Sigmoid colon (tissue), 6 donors: ENCODE measurements at regions not wholly inside any gene's neighbourhood (a gene's known extent, or its start where the extent isn't known, plus 50 kb on each side); places are given as distances from the start of the nearest gene placed in this dataset.

Experiments used
- DNase-seq: peaks from one replicate; pipeline ENCODE4 v3.0.0-alpha.2; 2019
- H3K27ac ChIP-seq, 4 donors: fragments of 200-600 bp; sonication (generic); one replicate each; pipeline ENCODE4 v1.5.1; 2016 to 2019; ENCODE audit warnings: mild to moderate bottlenecking in 1 of 4
- H3K27me3 ChIP-seq, 3 donors: fragments of 200-600 bp; sonication (generic); one replicate each; pipeline ENCODE4 v1.5.1; 2019; ENCODE audit warnings: mild to moderate bottlenecking in 1 of 3
- H3K36me3 ChIP-seq, 4 donors: fragments of 200-600 bp; sonication (generic); one replicate each; pipeline ENCODE4 v1.5.1; 2016 to 2019
- H3K4me1 ChIP-seq, 4 donors: fragments of 200-600 bp; sonication (generic); one replicate each; pipeline ENCODE4 v1.5.1; 2017 to 2019
- H3K4me3 ChIP-seq, 4 donors: fragments of 200-600 bp; sonication (generic); one replicate each; pipeline ENCODE4 v1.5.1; 2017 to 2019; ENCODE audit warnings: mild to moderate bottlenecking in 2 of 4, moderate library complexity in 1 of 4
- H3K9me3 ChIP-seq, 4 donors: fragments of 200-600 bp in 3 of 4; sonication (generic) in 3 of 4; one replicate each; pipeline versions ENCODE4 v1.5.1 to v1.6.1; 2013 to 2019
- CTCF ChIP-seq, 4 experiments: fragments of 450-650 bp in 3 of 4; fragments of 200-600 bp in 1 of 4; IDR thresholded peaks; one replicate each; pipeline ENCODE4 v1.5.1; 2016 to 2019; ENCODE audit warnings: antibody characterized with exemption in 4 of 4, mild to moderate bottlenecking in 3 of 4, moderate library complexity in 2 of 4
- EP300 ChIP-seq, 4 donors: sonication (generic); formaldehyde crosslinking; IDR thresholded peaks; one replicate each; pipeline ENCODE4 v1.6.1; 2017; ENCODE audit warnings: antibody characterized with exemption in 4 of 4
- POLR2A ChIP-seq, 2 donors: fragments of 450-650 bp; IDR thresholded peaks; one replicate each; pipeline ENCODE4 v1.6.1; 2016; ENCODE audit warnings: antibody characterized with exemption in 2 of 2, mild to moderate bottlenecking in 2 of 2, moderate library complexity in 2 of 2
- POLR2AphosphoS5 ChIP-seq, 4 donors: sonication (generic); formaldehyde crosslinking; IDR thresholded peaks; one replicate each; pipeline ENCODE4 v1.6.1; 2017; ENCODE audit warnings: antibody characterized with exemption in 4 of 4
- WGBS, 2 donors: extraction: QIAGEN DNeasy Blood & Tissue Kit; methylation state at CpG; one replicate each; pipeline ENCODE4 v1.1.7; 2013; 5-methylcytosine and 5-hydroxymethylcytosine counted together
- intact Hi-C: fragments of 100-400 bp; cut with DNase I; formaldehyde crosslinking; loops from one replicate; pipeline ENCODE4 v1.15.1; 2023
- donor health status: healthy with polysubstance abuse.
- donor health status: healthy.

GRCh38 chr5:52562473-52562872, 225.2 kb upstream of the ITGA1 start:
- TF ChIP-seq CTCF (IDR thresholded peaks at IDR 0.05) (no peak), POLR2A (IDR thresholded peaks at IDR 0.05) (no peak), EP300 (IDR thresholded peaks at IDR 0.05) (no peak), POLR2AphosphoS5 (IDR thresholded peaks at IDR 0.05) (no peak)

GRCh38 chr5:52564587-52564986, 223.1 kb upstream of the ITGA1 start:
- TF ChIP-seq EP300 (IDR thresholded peaks at IDR 0.05) (no peak), POLR2A (IDR thresholded peaks at IDR 0.05) (no peak), CTCF (IDR thresholded peaks at IDR 0.05) (no peak), POLR2AphosphoS5 (IDR thresholded peaks at IDR 0.05) (no peak)
- intact Hi-C loops: no loop called here
- DNase-seq: no peak
- Histone ChIP-seq H3K27ac (no peak overlapping the region), H3K4me3 (no peak overlapping the region), H3K27me3 (no peaks in the 10 kb centered on the region), H3K4me1 (no peaks in the 10 kb centered on the region), H3K9me3 (no peaks in the 10 kb centered on the region), H3K36me3 (no peaks in the 10 kb centered on the region)

More at GRCh38 chr5:52562473-52562872, 225.2 kb upstream of the ITGA1 start:
- Histone ChIP-seq H3K36me3 (no peaks in the 10 kb centered on the region), H3K4me3 (no peak overlapping the region), H3K27me3 (no peaks in the 10 kb centered on the region), H3K9me3 (no peaks in the 10 kb centered on the region), H3K4me1 (no peaks in the 10 kb centered on the region), H3K27ac (no peak overlapping the region)
- no peak for DNase-seq
- WGBS, 2 donors: 22 to 58% methylated on average over 1 of the region's 1 CpG
- intact Hi-C loops: no loop called here

GRCh38 chr5:52577546-52577945, 210.2 kb upstream of the ITGA1 start:
- Histone ChIP-seq H3K4me3 (no peak overlapping the region), H3K27ac (no peak overlapping the region), H3K36me3 (no peaks in the 10 kb centered on the region), H3K27me3 (no peaks in the 10 kb centered on the region), H3K9me3 (no peaks in the 10 kb centered on the region), H3K4me1 (no peaks in the 10 kb centered on the region)
- no peak for TF ChIP-seq CTCF (IDR thresholded peaks at IDR 0.05)
- TF ChIP-seq EP300 (IDR thresholded peaks at IDR 0.05): no peak
- no peak for TF ChIP-seq POLR2AphosphoS5 (IDR thresholded peaks at IDR 0.05)
- no peak for TF ChIP-seq POLR2A (IDR thresholded peaks at IDR 0.05)
- DNase-seq: no peak
- 78 to 90% methylated on average over 2 of the region's 2 CpGs for WGBS, 2 donors
- intact Hi-C loops: no loop called here

GRCh38 chr5:52579391-52579790, 208.3 kb upstream of the ITGA1 start:
- no peaks in the 10 kb centered on the region for H3K27me3 ChIP-seq
- TF ChIP-seq POLR2A (IDR thresholded peaks at IDR 0.05) (no peak), EP300 (IDR thresholded peaks at IDR 0.05) (no peak), POLR2AphosphoS5 (IDR thresholded peaks at IDR 0.05) (no peak), CTCF (IDR thresholded peaks at IDR 0.05) (no peak)
- no peak for DNase-seq
- no peak overlapping the region for H3K27ac ChIP-seq
- H3K36me3 ChIP-seq: no peaks in the 10 kb centered on the region
- H3K9me3 ChIP-seq: no peaks in the 10 kb centered on the region
- WGBS, 2 donors: 19 to 38% methylated on average over 3 of the region's 3 CpGs
- intact Hi-C loops: no loop called here
- H3K4me1 ChIP-seq: no peaks in the 10 kb centered on the region
- H3K4me3 ChIP-seq: no peak overlapping the region

- Histone ChIP-seq H3K4me1 (no peaks in the 10 kb centered on the region), H3K9me3 (no peaks in the 10 kb centered on the region), H3K27me3 (no peaks in the 10 kb centered on the region), H3K27ac (no peak overlapping the region), H3K4me3 (no peak overlapping the region), H3K36me3 (no peaks in the 10 kb centered on the region)
- no peak for TF ChIP-seq POLR2A (IDR thresholded peaks at IDR 0.05)
- no peak for TF ChIP-seq CTCF (IDR thresholded peaks at IDR 0.05)
- TF ChIP-seq EP300 (IDR thresholded peaks at IDR 0.05): no peak
- no peak for TF ChIP-seq POLR2AphosphoS5 (IDR thresholded peaks at IDR 0.05)
- intact Hi-C loops: no loop called here
- WGBS, 2 donors: 91 to 92% methylated on average over 2 of the region's 2 CpGs
- DNase-seq: no peak
Measured at GRCh38 chr5:52580921-52581320, 206.8 kb upstream of the ITGA1 start.
